CD14-positive monocyte (primary cell): ENCODE measurements at regions not wholly inside any gene's neighbourhood (a gene's known extent, or its start where the extent isn't known, plus 50 kb on each side); places are given as distances from the start of the nearest gene placed in this dataset.

Experiments
- DNase-seq, 3 donors: peaks; one replicate each; pipeline ENCODE4 v3.0.0-alpha.2; 2011 to 2022
- H2AFZ ChIP-seq: 2 replicates; pipeline ENCODE4 v1.6.0; 2012; ENCODE audit warnings: mild to moderate bottlenecking, low read depth, low read length, inconsistent platforms; ENCODE audit not compliant: insufficient read depth, poor library complexity, severe bottlenecking
- H3K27ac ChIP-seq, 2 donors: 1 replicate in 1 of 2; 2 replicates in 1 of 2; pipeline ENCODE4 v1.5.1; 2012 to 2013; ENCODE audit warnings: low read length in 2 of 2, control low read depth in 1 of 2, inconsistent platforms in 1 of 2, low read depth in 1 of 2, mild to moderate bottlenecking in 1 of 2
- H3K27me3 ChIP-seq, 2 donors: one replicate each; pipeline versions ENCODE4 v1.6.0 to v1.6.1; 2011 to 2013; ENCODE audit warnings: low read length in 2 of 2; ENCODE audit not compliant: control insufficient read depth in 2 of 2, insufficient read depth in 2 of 2
- H3K36me3 ChIP-seq, 2 donors: replicated peaks in 1 of 2; 1 replicate in 1 of 2; 2 replicates in 1 of 2; pipeline versions ENCODE4 v1.5.1 to v1.6.1; 2012 to 2013; ENCODE audit warnings: low read length in 2 of 2, control low read depth in 1 of 2, inconsistent platforms in 1 of 2, mild to moderate bottlenecking in 1 of 2; ENCODE audit not compliant: insufficient read depth in 2 of 2, control insufficient read depth in 1 of 2
- H3K4me1 ChIP-seq, 2 donors: 1 replicate in 1 of 2; 2 replicates in 1 of 2; pipeline versions ENCODE4 v1.5.1 to v1.6.1; 2012 to 2013; ENCODE audit warnings: low read length in 2 of 2, control low read depth in 1 of 2, inconsistent platforms in 1 of 2, mild to moderate bottlenecking in 1 of 2, moderate library complexity in 1 of 2; ENCODE audit not compliant: insufficient read depth in 2 of 2, control insufficient read depth in 1 of 2
- H3K4me2 ChIP-seq: replicated peaks from 2 replicates; pipeline ENCODE3; 2012; ENCODE audit warnings: low read length, moderate library complexity, mild to moderate bottlenecking; ENCODE audit not compliant: poor library complexity, severe bottlenecking; ENCODE audit errors: extremely low read depth
- H3K4me3 ChIP-seq, 3 experiments: fragments of 200-600 bp in 1 of 3; sonication (generic) in 1 of 3; replicated peaks in 1 of 3; 1 replicate in 2 of 3; 2 replicates in 1 of 3; pipeline ENCODE4 v1.5.1; 2011 to 2013; ENCODE audit warnings: low read length in 3 of 3, mild to moderate bottlenecking in 3 of 3, control low read depth in 2 of 3, low read depth in 2 of 3, inconsistent platforms in 1 of 3, moderate library complexity in 1 of 3
- H3K79me2 ChIP-seq: 2 replicates; pipeline ENCODE4 v1.6.0; 2012; ENCODE audit warnings: mild to moderate bottlenecking, control low read depth, inconsistent platforms, low read length, moderate library complexity; ENCODE audit not compliant: insufficient read depth
- H3K9ac ChIP-seq: 2 replicates; pipeline ENCODE4 v1.6.0; 2017; ENCODE audit warnings: low read length, mild to moderate bottlenecking; ENCODE audit not compliant: insufficient read depth, poor library complexity, severe bottlenecking
- H3K9me3 ChIP-seq, 2 donors: replicated peaks in 1 of 2; 1 replicate in 1 of 2; 2 replicates in 1 of 2; pipeline versions ENCODE4 v1.5.1 to v1.6.1; 2012 to 2013; ENCODE audit warnings: low read length in 2 of 2, control low read depth in 1 of 2; ENCODE audit not compliant: control insufficient read depth in 1 of 2, insufficient read depth in 1 of 2
- H4K20me1 ChIP-seq: 2 replicates; pipeline ENCODE4 v1.6.0; 2012; ENCODE audit warnings: mild to moderate bottlenecking, low read length, control low read depth, moderate library complexity; ENCODE audit not compliant: insufficient read depth
- H3K27ac Mint-ChIP-seq, 7 donors: one replicate each; pipeline ENCODE4 v1.8.0; 2020; ENCODE audit warnings: mild to moderate bottlenecking in 7 of 7, mixed read lengths in 7 of 7, moderate library complexity in 6 of 7, inconsistent platforms in 2 of 7
- H3K27me3 Mint-ChIP-seq, 3 donors: one replicate each; pipeline ENCODE4 v1.8.0; 2021 to 2022; ENCODE audit warnings: low read depth in 3 of 3, mild to moderate bottlenecking in 3 of 3, mixed read lengths in 3 of 3, moderate library complexity in 3 of 3, inconsistent platforms in 1 of 3
- H3K36me3 Mint-ChIP-seq, 2 donors: one replicate each; pipeline ENCODE4 v1.8.0; 2020; ENCODE audit warnings: mixed read lengths in 2 of 2, inconsistent platforms in 1 of 2, mild to moderate bottlenecking in 1 of 2
- H3K4me1 Mint-ChIP-seq: one replicate; pipeline ENCODE4 v1.8.0; 2020; ENCODE audit warnings: mild to moderate bottlenecking, mixed read lengths
- H3K4me3 Mint-ChIP-seq, 2 donors: one replicate each; pipeline ENCODE4 v1.8.0; 2020; ENCODE audit warnings: mild to moderate bottlenecking in 2 of 2, mixed read lengths in 2 of 2, moderate library complexity in 1 of 2
- H3K9me3 Mint-ChIP-seq, 7 donors: one replicate each; pipeline ENCODE4 v1.8.0; 2020 to 2022; ENCODE audit warnings: mixed read lengths in 7 of 7, mild to moderate bottlenecking in 6 of 7, moderate library complexity in 6 of 7, inconsistent platforms in 2 of 7
- WGBS: methylation state at CpG from one replicate; pipeline ENCODE4 v1.1.5; 2013; ENCODE audit warnings: missing lambda C conversion rate; ENCODE audit not compliant: insufficient coverage; 5-methylcytosine and 5-hydroxymethylcytosine counted together
- intact Hi-C, 2 donors: fragments of 100-400 bp; cut with micrococcal nuclease; formaldehyde crosslinking; loops; one replicate each; pipeline versions ENCODE4 v1.15.0 to v1.15.1; 2023
- TF ChIP-seq, protein P1 (sequence below): fragments of 200-600 bp; IDR thresholded peaks from one replicate; pipeline ENCODE4 v1.8.0; 2022; ENCODE audit warnings: antibody characterized with exemption, mild to moderate bottlenecking

DNA sequence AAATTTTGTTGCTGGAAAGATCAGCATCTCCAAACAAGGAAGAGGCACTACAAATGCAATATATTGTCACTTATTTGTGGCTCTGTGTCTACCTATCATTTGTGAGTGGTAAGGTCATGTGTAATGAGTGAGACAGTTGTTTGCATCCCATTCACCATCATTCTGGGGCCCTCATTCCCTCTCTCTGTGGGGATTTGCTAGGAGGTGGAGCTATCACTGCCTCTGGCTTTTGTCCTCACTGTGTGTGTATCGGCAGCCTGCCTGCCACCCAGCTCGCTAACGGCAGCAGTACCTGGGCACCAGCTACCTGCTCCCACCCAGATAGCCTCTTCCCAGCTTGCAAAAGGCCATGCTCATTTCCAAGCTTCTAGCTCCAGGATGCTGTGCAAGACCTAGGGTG, 379.2 kb upstream of the ZFHX3 start:
- intact Hi-C loops, result no loop called here
- Histone ChIP-seq H3K27me3 (no peaks in the 10 kb centered on the region), H3K36me3 (no peaks in the 10 kb centered on the region), H4K20me1 (no peaks in the 10 kb centered on the region), H3K9ac (no peak overlapping the region), H3K27ac (no peak overlapping the region), H3K4me2 (no peak overlapping the region), H3K79me2 (no peaks in the 10 kb centered on the region), H3K9me3 (no peaks in the 10 kb centered on the region), H3K4me3 (no peak overlapping the region), H3K4me1 (no peaks in the 10 kb centered on the region), H2AFZ (no peak overlapping the region)
- TF ChIP-seq, protein P1, sequence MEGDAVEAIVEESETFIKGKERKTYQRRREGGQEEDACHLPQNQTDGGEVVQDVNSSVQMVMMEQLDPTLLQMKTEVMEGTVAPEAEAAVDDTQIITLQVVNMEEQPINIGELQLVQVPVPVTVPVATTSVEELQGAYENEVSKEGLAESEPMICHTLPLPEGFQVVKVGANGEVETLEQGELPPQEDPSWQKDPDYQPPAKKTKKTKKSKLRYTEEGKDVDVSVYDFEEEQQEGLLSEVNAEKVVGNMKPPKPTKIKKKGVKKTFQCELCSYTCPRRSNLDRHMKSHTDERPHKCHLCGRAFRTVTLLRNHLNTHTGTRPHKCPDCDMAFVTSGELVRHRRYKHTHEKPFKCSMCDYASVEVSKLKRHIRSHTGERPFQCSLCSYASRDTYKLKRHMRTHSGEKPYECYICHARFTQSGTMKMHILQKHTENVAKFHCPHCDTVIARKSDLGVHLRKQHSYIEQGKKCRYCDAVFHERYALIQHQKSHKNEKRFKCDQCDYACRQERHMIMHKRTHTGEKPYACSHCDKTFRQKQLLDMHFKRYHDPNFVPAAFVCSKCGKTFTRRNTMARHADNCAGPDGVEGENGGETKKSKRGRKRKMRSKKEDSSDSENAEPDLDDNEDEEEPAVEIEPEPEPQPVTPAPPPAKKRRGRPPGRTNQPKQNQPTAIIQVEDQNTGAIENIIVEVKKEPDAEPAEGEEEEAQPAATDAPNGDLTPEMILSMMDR, result no peak
- no peak overlapping the region for H3K4me3 Mint-ChIP-seq
- H3K9me3 Mint-ChIP-seq, result peaks cover 0 to 6% (median 3%) of the 10 kb centered on the region in 7 donors
- no peaks in the 10 kb centered on the region for H3K4me1 Mint-ChIP-seq
- no peaks in the 10 kb centered on the region for H3K36me3 Mint-ChIP-seq
- WGBS, result 82% methylated on average over 3 of the region's 3 CpGs
- no peak overlapping the region for H3K27ac Mint-ChIP-seq
- H3K27me3 Mint-ChIP-seq, result peaks cover 0 to 1% (median 0%) of the 10 kb centered on the region in 3 donors
- no peak for DNase-seq

DNA sequence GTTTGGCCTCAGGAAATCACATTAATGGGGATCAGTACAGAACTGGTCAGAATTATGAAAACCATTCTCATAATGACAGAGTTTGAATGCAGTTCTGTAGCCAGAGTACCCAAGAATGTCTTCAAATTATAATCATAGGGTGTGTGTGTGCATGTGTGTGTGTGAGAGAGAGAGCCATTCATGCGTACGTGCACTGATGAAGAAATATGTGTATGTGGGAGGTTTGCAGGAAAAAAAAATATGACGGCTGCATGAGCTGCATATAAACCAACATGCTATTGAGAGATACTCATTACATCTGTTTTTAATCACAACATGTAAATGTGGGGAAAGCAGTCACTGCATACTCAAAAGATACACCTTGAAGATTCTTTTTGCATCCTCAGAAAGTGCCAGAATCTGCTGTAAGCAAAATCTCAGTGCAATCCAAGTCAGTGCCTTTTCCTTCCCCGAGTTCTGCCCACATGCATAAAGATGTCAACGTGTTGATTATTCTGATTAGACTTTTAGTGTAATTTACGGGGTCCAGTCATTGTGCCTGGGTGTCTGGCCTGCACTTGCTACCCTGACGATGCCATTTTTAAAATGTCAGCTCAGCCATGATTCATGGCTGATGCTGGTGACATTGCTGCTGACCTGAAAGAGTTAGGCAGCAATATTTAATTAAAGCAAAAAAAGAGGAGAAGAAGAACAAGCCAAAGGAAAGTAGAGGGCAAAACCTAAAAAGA, 378.7 kb upstream of the ZFHX3 start:
- Histone ChIP-seq H3K4me1 (no peaks in the 10 kb centered on the region), H3K4me2 (no peak overlapping the region), H3K36me3 (no peaks in the 10 kb centered on the region), H2AFZ (no peak overlapping the region), H3K79me2 (no peaks in the 10 kb centered on the region), H3K27ac (no peak overlapping the region), H3K4me3 (no peak overlapping the region), H3K9ac (no peak overlapping the region), H3K27me3 (no peaks in the 10 kb centered on the region), H3K9me3 (no peaks in the 10 kb centered on the region), H4K20me1 (no peaks in the 10 kb centered on the region)
- Mint-ChIP-seq H3K4me1 (no peaks in the 10 kb centered on the region), H3K27me3 (no peaks in the 10 kb centered on the region), H3K36me3 (no peaks in the 10 kb centered on the region), H3K4me3 (no peak overlapping the region), H3K9me3 (peaks cover 0 to 6% (median 3%) of the 10 kb centered on the region in 7 donors), H3K27ac (no peak overlapping the region)
- no peak for DNase-seq
- TF ChIP-seq, protein P1, result no peak
- 52% methylated on average over 4 of the region's 7 CpGs for WGBS
- intact Hi-C loops, result no loop called here
